ENCODE measurements at regions not wholly inside any gene's neighbourhood (a gene's known extent, or its start where the extent isn't known, plus 50 kb on each side); places are given as distances from the start of the nearest gene placed in this dataset.
A peak's percentile ranks its signal among the peaks of the same experiment; 100 is the strongest.

- no peak for DNase-seq (ENCODE audit: insufficient read length, low spot score)
- TF ChIP-seq PAX5 (IDR thresholded peaks at IDR 0.05; ENCODE audit: insufficient read depth, low read length, severe bottlenecking) (no peak), POLR2A (IDR thresholded peaks at IDR 0.05; ENCODE audit: low read depth, low read length) (no peak), SPI1 (IDR thresholded peaks at IDR 0.05; ENCODE audit: low read depth, low read length) (no peak), POLR2AphosphoS5 (IDR thresholded peaks at IDR 0.05; ENCODE audit: low read depth, low read length) (no peak)
- FAIRE-seq: no peak
Measured at GRCh38 chr6:169997930-169998218, 246.5 kb downstream of the ERMARD start.

GRCh38 chr6:169997187-169997929 lies 245.9 kb downstream of the ERMARD start:
- DNase-seq (ENCODE audit: insufficient read length, low spot score) (no peak), FAIRE-seq (no peak)

GRCh38 chr6:169996378-169997051 lies 245.1 kb downstream of the ERMARD start:
- no peak for TF ChIP-seq POLR2AphosphoS5 (IDR thresholded peaks at IDR 0.05; ENCODE audit: low read depth, low read length)
- no peak for TF ChIP-seq TAF1 (IDR thresholded peaks at IDR 0.05; ENCODE audit: low read depth, low read length)
- no peak for TF ChIP-seq POU2F2 (IDR thresholded peaks at IDR 0.05; ENCODE audit: low read depth, low read length)
- no peak for TF ChIP-seq POLR2A (IDR thresholded peaks at IDR 0.05; ENCODE audit: low read depth, low read length)
- no peak for TF ChIP-seq PAX5 (IDR thresholded peaks at IDR 0.05; ENCODE audit: insufficient read depth, low read length, severe bottlenecking)
- no peak for TF ChIP-seq SPI1 (IDR thresholded peaks at IDR 0.05; ENCODE audit: low read depth, low read length)
- DNase-seq (ENCODE audit: insufficient read length, low spot score): no peak
- no peak for FAIRE-seq

More at GRCh38 chr6:169997187-169997929, 245.9 kb downstream of the ERMARD start:
- TF ChIP-seq POU2F2 (IDR thresholded peaks at IDR 0.05; ENCODE audit: low read depth, low read length) (no peak), TAF1 (IDR thresholded peaks at IDR 0.05; ENCODE audit: low read depth, low read length) (no peak), PAX5 (IDR thresholded peaks at IDR 0.05; ENCODE audit: insufficient read depth, low read length, severe bottlenecking) (no peak), POLR2A (IDR thresholded peaks at IDR 0.05; ENCODE audit: low read depth, low read length) (no peak), POLR2AphosphoS5 (IDR thresholded peaks at IDR 0.05; ENCODE audit: low read depth, low read length) (no peak), SPI1 (IDR thresholded peaks at IDR 0.05; ENCODE audit: low read depth, low read length) (no peak)

- no peak for TF ChIP-seq SPI1 (IDR thresholded peaks at IDR 0.05; ENCODE audit: low read depth, low read length)
- no peak for TF ChIP-seq POLR2A (IDR thresholded peaks at IDR 0.05; ENCODE audit: low read depth, low read length)
- TF ChIP-seq POU2F2 (IDR thresholded peaks at IDR 0.05; ENCODE audit: low read depth, low read length): no peak
- TF ChIP-seq POLR2AphosphoS5 (IDR thresholded peaks at IDR 0.05; ENCODE audit: low read depth, low read length): no peak
- TF ChIP-seq PAX5 (IDR thresholded peaks at IDR 0.05; ENCODE audit: insufficient read depth, low read length, severe bottlenecking): no peak
- no peak for DNase-seq (ENCODE audit: insufficient read length, low spot score)
- no peak for FAIRE-seq
Measured at GRCh38 chr6:169994739-169995138, 243.3 kb downstream of the ERMARD start.

GRCh38 chr6:169993861-169994481 lies 242.5 kb downstream of the ERMARD start:
- TF ChIP-seq POLR2AphosphoS5 (IDR thresholded peaks at IDR 0.05; ENCODE audit: low read depth, low read length) (no peak), POLR2A (IDR thresholded peaks at IDR 0.05; ENCODE audit: low read depth, low read length) (no peak), TAF1 (IDR thresholded peaks at IDR 0.05; ENCODE audit: low read depth, low read length) (no peak), POU2F2 (IDR thresholded peaks at IDR 0.05; ENCODE audit: low read depth, low read length) (no peak), SPI1 (IDR thresholded peaks at IDR 0.05; ENCODE audit: low read depth, low read length) (no peak), PAX5 (IDR thresholded peaks at IDR 0.05; ENCODE audit: insufficient read depth, low read length, severe bottlenecking) (no peak)
- FAIRE-seq: no peak
- no peak for DNase-seq (ENCODE audit: insufficient read length, low spot score)

- TF ChIP-seq TAF1 (IDR thresholded peaks at IDR 0.05; ENCODE audit: low read depth, low read length): no peak
- no peak for TF ChIP-seq POLR2AphosphoS5 (IDR thresholded peaks at IDR 0.05; ENCODE audit: low read depth, low read length)
- no peak for TF ChIP-seq SPI1 (IDR thresholded peaks at IDR 0.05; ENCODE audit: low read depth, low read length)
- no peak for DNase-seq (ENCODE audit: insufficient read length, low spot score)
- no peak for FAIRE-seq
Measured at GRCh38 chr6:169991913-169992312, 240.5 kb downstream of the ERMARD start.

GRCh38 chr6:169991031-169991390 lies 239.6 kb downstream of the ERMARD start:
- DNase-seq (ENCODE audit: insufficient read length, low spot score) (no peak), FAIRE-seq (no peak)

GRCh38 chr6:169990095-169991030 lies 238.9 kb downstream of the ERMARD start:
- no peak for FAIRE-seq
- peak; percentile 51 for DNase-seq (ENCODE audit: insufficient read length, low spot score)
- TF ChIP-seq SPI1 (IDR thresholded peaks at IDR 0.05; ENCODE audit: low read depth, low read length) (no peak), POLR2AphosphoS5 (IDR thresholded peaks at IDR 0.05; ENCODE audit: low read depth, low read length) (no peak), TAF1 (IDR thresholded peaks at IDR 0.05; ENCODE audit: low read depth, low read length) (no peak), POLR2A (IDR thresholded peaks at IDR 0.05; ENCODE audit: low read depth, low read length) (no peak), PAX5 (IDR thresholded peaks at IDR 0.05; ENCODE audit: insufficient read depth, low read length, severe bottlenecking) (no peak), POU2F2 (IDR thresholded peaks at IDR 0.05; ENCODE audit: low read depth, low read length) (no peak)

More at GRCh38 chr6:169991031-169991390, 239.6 kb downstream of the ERMARD start:
- no peak for TF ChIP-seq POLR2AphosphoS5 (IDR thresholded peaks at IDR 0.05; ENCODE audit: low read depth, low read length)
- no peak for TF ChIP-seq POU2F2 (IDR thresholded peaks at IDR 0.05; ENCODE audit: low read depth, low read length)
- TF ChIP-seq TAF1 (IDR thresholded peaks at IDR 0.05; ENCODE audit: low read depth, low read length): no peak
- no peak for TF ChIP-seq SPI1 (IDR thresholded peaks at IDR 0.05; ENCODE audit: low read depth, low read length)
- TF ChIP-seq POLR2A (IDR thresholded peaks at IDR 0.05; ENCODE audit: low read depth, low read length): no peak
- TF ChIP-seq PAX5 (IDR thresholded peaks at IDR 0.05; ENCODE audit: insufficient read depth, low read length, severe bottlenecking): no peak

- DNase-seq (ENCODE audit: insufficient read length, low spot score) (no peak), FAIRE-seq (no peak)
Measured at GRCh38 chr6:169989594-169989993, 238.2 kb downstream of the ERMARD start.

More at GRCh38 chr6:169989594-169989993, 238.2 kb downstream of the ERMARD start:
- TF ChIP-seq PAX5 (IDR thresholded peaks at IDR 0.05; ENCODE audit: insufficient read depth, low read length, severe bottlenecking): no peak
- no peak for TF ChIP-seq POLR2AphosphoS5 (IDR thresholded peaks at IDR 0.05; ENCODE audit: low read depth, low read length)
- TF ChIP-seq TAF1 (IDR thresholded peaks at IDR 0.05; ENCODE audit: low read depth, low read length): no peak
- no peak for TF ChIP-seq SPI1 (IDR thresholded peaks at IDR 0.05; ENCODE audit: low read depth, low read length)
- no peak for TF ChIP-seq POU2F2 (IDR thresholded peaks at IDR 0.05; ENCODE audit: low read depth, low read length)
- TF ChIP-seq POLR2A (IDR thresholded peaks at IDR 0.05; ENCODE audit: low read depth, low read length): no peak
